H1 (cell line): ENCODE measurements at regions not wholly inside any gene's neighbourhood (a gene's known extent, or its start where the extent isn't known, plus 50 kb on each side); places are given as distances from the start of the nearest gene placed in this dataset.
"Not testable (repeated sequence)": the region's sequence is repeated elsewhere in the genome, so short reads cannot be mapped to it uniquely, and the experiment has no call there.

ENCODE experiments used
- CTCF ChIA-PET: fragments of 300-600 bp; sonication (Branson Sonifier 250); formaldehyde crosslinking; loops from one replicate; lab custom pipeline; 2021; ENCODE audit not compliant: partially characterized antibody; lab: Charles Lee
- POLR2A ChIA-PET: fragments of 300-600 bp; sonication (Branson Sonifier 250); formaldehyde crosslinking; loops from one replicate; lab custom pipeline; 2021; ENCODE audit warnings: inconsistent platforms; ENCODE audit not compliant: partially characterized antibody; lab: Charles Lee
- DNase-seq, 2 experiments: peaks; one replicate each; pipeline versions ENCODE4 v3.0.0 to v3.0.0-alpha.2; 2010 to 2022; ENCODE audit warnings: low spot score in 2 of 2, low read depth in 1 of 2, mixed read lengths in 1 of 2
- FAIRE-seq: peaks from 2 replicates; lab custom pipeline; 2011; peaks lifted over from hg19 to GRCh38; lab: Jason Lieb, UNC
- H2AFZ ChIP-seq: 2 replicates; pipeline ENCODE4 v1.8.1; 2012; ENCODE audit warnings: low read length, inconsistent platforms
- H2AK5ac ChIP-seq: 2 replicates; pipeline ENCODE4 v1.6.1; 2013; ENCODE audit warnings: low read depth, low read length
- H2BK120ac ChIP-seq: replicated peaks from 2 replicates; pipeline ENCODE3; 2013; ENCODE audit warnings: low read depth, low read length, inconsistent platforms
- H2BK12ac ChIP-seq: 2 replicates; pipeline ENCODE4 v1.6.1; 2013; ENCODE audit warnings: low read depth, low read length
- H2BK15ac ChIP-seq: 2 replicates; pipeline ENCODE4 v1.6.1; 2013; ENCODE audit warnings: low read length
- H2BK20ac ChIP-seq: 2 replicates; pipeline ENCODE4 v1.6.1; 2013; ENCODE audit warnings: low read length
- H2BK5ac ChIP-seq: 2 replicates; pipeline ENCODE4 v1.6.1; 2013; ENCODE audit warnings: low read depth, low read length
- H3K14ac ChIP-seq: 2 replicates; pipeline ENCODE4 v1.6.1; 2013; ENCODE audit warnings: inconsistent platforms; ENCODE audit not compliant: insufficient read length
- H3K18ac ChIP-seq: 2 replicates; pipeline ENCODE4 v1.6.1; 2013; ENCODE audit warnings: low read length; ENCODE audit errors: extremely low read depth
- H3K23ac ChIP-seq: 2 replicates; pipeline ENCODE4 v1.6.1; 2013; ENCODE audit warnings: inconsistent platforms; ENCODE audit not compliant: insufficient read length
- H3K23me2 ChIP-seq: 2 replicates; pipeline ENCODE4 v1.6.1; 2013; ENCODE audit warnings: low read depth, low read length
- H3K27ac ChIP-seq: 2 replicates; pipeline ENCODE4 v1.6.1; 2011; ENCODE audit warnings: low read depth, low read length, inconsistent platforms
- H3K27me3 ChIP-seq, 4 experiments: replicated peaks in 1 of 4; 1 replicate in 1 of 4; 2 replicates in 3 of 4; pipeline versions ENCODE4 v1.6.1 to v1.8.1; 2011 to 2013; ENCODE audit warnings: low read length in 3 of 4, mild to moderate bottlenecking in 3 of 4, inconsistent platforms in 2 of 4, mixed read lengths in 2 of 4, moderate library complexity in 1 of 4; ENCODE audit not compliant: control insufficient read depth in 3 of 4, insufficient read depth in 3 of 4; ENCODE audit errors: extremely low read depth in 1 of 4
- H3K36me3 ChIP-seq, 4 experiments: 2 replicates each; pipeline versions ENCODE4 v1.6.1 to v1.8.1; 2011 to 2013; ENCODE audit warnings: mild to moderate bottlenecking in 4 of 4, low read length in 3 of 4, moderate library complexity in 2 of 4, control low read depth in 1 of 4, inconsistent platforms in 1 of 4; ENCODE audit not compliant: insufficient read depth in 4 of 4, control insufficient read depth in 2 of 4
- H3K4ac ChIP-seq: replicated peaks from 2 replicates; pipeline ENCODE3; 2013; ENCODE audit warnings: low read length, low read depth, mixed read lengths, inconsistent platforms; ENCODE audit not compliant: insufficient read length
- H3K4me1 ChIP-seq, 4 experiments: replicated peaks in 1 of 4; 1 replicate in 1 of 4; 2 replicates in 3 of 4; pipeline versions ENCODE4 v1.6.1 to v1.8.1; 2011 to 2013; ENCODE audit warnings: low read length in 3 of 4, inconsistent platforms in 2 of 4, mixed read lengths in 1 of 4; ENCODE audit not compliant: insufficient read depth in 4 of 4, control insufficient read depth in 3 of 4
- H3K4me2 ChIP-seq, 2 experiments: 2 replicates each; pipeline versions ENCODE4 v1.6.1 to v1.8.1; 2011 to 2013; ENCODE audit warnings: low read depth in 2 of 2, low read length in 2 of 2, control low read depth in 1 of 2, inconsistent platforms in 1 of 2, mild to moderate bottlenecking in 1 of 2; ENCODE audit not compliant: insufficient read depth in 1 of 2
- H3K4me3 ChIP-seq, 4 experiments: fragments of 200-600, 300-600 bp in 1 of 4; sonication (generic), shearing (Covaris generic), sonication (Bioruptor Twin) in 1 of 4; 2 replicates each; pipeline versions ENCODE4 v1.5.1 to v1.8.1; 2011 to 2016; ENCODE audit warnings: low read length in 4 of 4, low read depth in 3 of 4, control low read depth in 2 of 4, inconsistent platforms in 2 of 4, mild to moderate bottlenecking in 2 of 4, mixed read lengths in 1 of 4, moderate library complexity in 1 of 4; ENCODE audit not compliant: insufficient read depth in 2 of 4; ENCODE audit errors: extremely low read depth in 1 of 4
- H3K56ac ChIP-seq: replicated peaks from 2 replicates; pipeline ENCODE3; 2013; ENCODE audit warnings: low read depth, mild to moderate bottlenecking, mixed read lengths, low read length, inconsistent platforms; ENCODE audit not compliant: insufficient read length
- H3K79me1 ChIP-seq: 2 replicates; pipeline ENCODE4 v1.6.1; 2013; ENCODE audit warnings: low read depth, low read length, control low read depth
- H3K79me2 ChIP-seq, 2 experiments: 2 replicates each; pipeline versions ENCODE4 v1.6.1 to v1.8.1; 2012 to 2013; ENCODE audit warnings: low read length in 2 of 2, mild to moderate bottlenecking in 2 of 2, inconsistent platforms in 1 of 2; ENCODE audit not compliant: insufficient read depth in 2 of 2, control insufficient read depth in 1 of 2
- H3K9ac ChIP-seq, 4 experiments: replicated peaks in 1 of 4; 1 replicate in 1 of 4; 2 replicates in 3 of 4; pipeline versions ENCODE4 v1.6.1 to v1.8.1; 2011 to 2013; ENCODE audit warnings: low read depth in 3 of 4, low read length in 3 of 4, control low read depth in 2 of 4, mild to moderate bottlenecking in 2 of 4, moderate library complexity in 2 of 4, inconsistent platforms in 1 of 4; ENCODE audit errors: extremely low read depth in 1 of 4
- H3K9me3 ChIP-seq, 2 experiments: 2 replicates each; pipeline versions ENCODE4 v1.6.1 to v1.8.1; 2012 to 2013; ENCODE audit warnings: mild to moderate bottlenecking in 2 of 2, moderate library complexity in 2 of 2, control low read depth in 1 of 2, inconsistent platforms in 1 of 2, low read depth in 1 of 2, low read length in 1 of 2, mixed read lengths in 1 of 2; ENCODE audit not compliant: insufficient read depth in 2 of 2
- H4K20me1 ChIP-seq, 2 experiments: replicated peaks in 1 of 2; 2 replicates each; pipeline versions ENCODE3 to v1.8.1; 2011 to 2013; ENCODE audit warnings: inconsistent platforms in 2 of 2, low read length in 2 of 2, mild to moderate bottlenecking in 1 of 2; ENCODE audit not compliant: insufficient read depth in 2 of 2, control insufficient read depth in 1 of 2
- H4K5ac ChIP-seq: 2 replicates; pipeline ENCODE4 v1.6.1; 2013; ENCODE audit warnings: low read length, low read depth, mixed read lengths, inconsistent platforms; ENCODE audit not compliant: insufficient read length
- H4K8ac ChIP-seq: 2 replicates; pipeline ENCODE4 v1.8.0; 2013; ENCODE audit warnings: mild to moderate bottlenecking, moderate library complexity, low read length, inconsistent platforms; ENCODE audit not compliant: insufficient read depth; ENCODE audit errors: extremely low read depth
- H4K91ac ChIP-seq: replicated peaks from 2 replicates; pipeline ENCODE3; 2013; ENCODE audit warnings: low read length, mixed read lengths, inconsistent platforms; ENCODE audit not compliant: insufficient read length
- NRF1 ChIP-seq: IDR thresholded peaks from 2 replicates; pipeline ENCODE4 v1.6.1; 2011; ENCODE audit warnings: mild to moderate bottlenecking, low read depth, low read length, improper control_type of control experiment
- WGBS, 2 experiments: shearing (Covaris generic) in 1 of 2; methylation state at CpG; one replicate each; pipeline versions ENCODE4 v1.1.6 to v1.1.7; 2013 to 2015; ENCODE audit warnings: low lambda C conversion rate in 2 of 2, mixed read lengths in 2 of 2, inconsistent platforms in 1 of 2, low coverage in 1 of 2, missing lambda C conversion rate in 1 of 2; ENCODE audit not compliant: insufficient replicate concordance in 2 of 2, insufficient coverage in 1 of 2, insufficient read length in 1 of 2; ENCODE audit errors: extremely low coverage in 1 of 2, missing lambda C conversion rate in 1 of 2; 5-methylcytosine and 5-hydroxymethylcytosine counted together

DNA sequence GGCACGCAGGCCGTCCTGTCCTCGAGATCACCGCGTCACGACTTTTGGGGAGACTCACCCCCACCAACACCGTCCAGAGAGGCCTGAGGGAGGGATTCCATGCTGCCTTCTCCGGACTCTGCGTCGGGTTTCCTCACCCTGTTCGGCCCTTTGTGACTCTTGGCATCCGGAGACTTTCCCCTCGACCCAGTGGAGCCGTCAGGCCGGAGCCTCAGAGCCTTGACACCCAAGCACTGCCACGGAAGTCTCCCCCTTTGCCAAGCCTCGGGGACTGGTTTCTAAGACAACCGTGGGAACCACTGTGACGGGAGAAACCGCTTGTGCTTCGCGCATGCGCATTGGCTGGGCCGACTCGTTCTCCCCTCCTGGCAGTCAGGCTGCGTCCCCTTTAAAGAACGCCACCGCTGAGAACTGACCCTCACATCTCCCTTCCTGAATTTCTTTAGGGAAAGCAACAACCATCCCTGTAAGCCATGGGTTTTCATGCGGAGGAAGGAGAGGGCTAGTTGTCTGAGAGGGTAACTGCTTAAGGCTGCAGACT is 672.7 kb downstream of the SPATA31A7 start:
- FAIRE-seq, H3K9me3 ChIP-seq, H3K18ac ChIP-seq, H3K4me2 ChIP-seq, H3K27ac ChIP-seq, H3K56ac ChIP-seq, H3K23me2 ChIP-seq, H3K79me1 ChIP-seq, H2BK20ac ChIP-seq, H4K5ac ChIP-seq, H3K79me2 ChIP-seq, H4K91ac ChIP-seq, H2BK120ac ChIP-seq, H3K36me3 ChIP-seq, H3K9ac ChIP-seq, H4K20me1 ChIP-seq, H2AFZ ChIP-seq, H4K8ac ChIP-seq, H2BK12ac ChIP-seq, H3K23ac ChIP-seq, H3K14ac ChIP-seq, POLR2A ChIA-PET, H2BK15ac ChIP-seq, H2BK5ac ChIP-seq, H3K4ac ChIP-seq, H3K4me1 ChIP-seq, H2AK5ac ChIP-seq, H3K27me3 ChIP-seq, CTCF ChIA-PET, H3K4me3 ChIP-seq: not testable (repeated sequence)
- TF ChIP-seq NRF1 = 0 out of 2 replicates have a peak, but pooled peaks have one; percentile 4
- peak in 1 of 2 experiments; percentile 54 for DNase-seq
- WGBS, 2 experiments = 50% methylated on average over 10 of the region's 29 CpGs; no CpG with 5 or more reads in 1 of the 2 experiments

DNA sequence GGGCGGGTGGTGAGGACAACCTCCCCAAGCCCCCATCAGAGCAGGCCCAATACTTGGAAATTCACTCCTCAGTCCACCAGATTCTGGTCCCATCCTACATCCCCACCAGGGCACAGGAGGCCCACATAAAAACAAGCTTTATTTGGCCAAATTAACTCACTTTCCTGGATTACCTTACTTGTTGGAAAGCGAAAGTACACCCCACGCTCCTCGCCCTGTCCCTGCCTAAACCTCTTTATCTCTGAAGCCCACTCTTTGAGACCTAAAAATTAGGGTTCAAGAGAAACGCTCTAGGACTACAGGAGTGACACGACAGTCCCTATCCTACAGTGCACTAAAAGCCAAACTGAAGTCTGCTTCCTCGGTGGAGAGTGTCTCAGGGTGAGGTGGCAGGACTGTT is 674.6 kb downstream of the SPATA31A7 start:
- H3K9me3 ChIP-seq, H3K27ac ChIP-seq, H4K5ac ChIP-seq, H3K23ac ChIP-seq, H3K56ac ChIP-seq, H3K36me3 ChIP-seq, H4K8ac ChIP-seq, FAIRE-seq, H3K27me3 ChIP-seq, H3K18ac ChIP-seq, H2BK15ac ChIP-seq, H3K4me3 ChIP-seq, H2BK5ac ChIP-seq, H3K4me2 ChIP-seq, H3K79me1 ChIP-seq, H4K20me1 ChIP-seq, H3K14ac ChIP-seq, H2AK5ac ChIP-seq, H2BK120ac ChIP-seq, DNase-seq, POLR2A ChIA-PET, H3K23me2 ChIP-seq, H3K4ac ChIP-seq, H3K79me2 ChIP-seq, H3K4me1 ChIP-seq, H4K91ac ChIP-seq, H2AFZ ChIP-seq, H2BK12ac ChIP-seq, H3K9ac ChIP-seq, H2BK20ac ChIP-seq, CTCF ChIA-PET: not testable (repeated sequence)
- 80% methylated on average over 4 of the region's 7 CpGs; no CpG with 5 or more reads in 1 of the 2 experiments for WGBS, 2 experiments
